ENCODE measurements at regions not wholly inside any gene's neighbourhood (a gene's known extent, or its start where the extent isn't known, plus 50 kb on each side); places are given as distances from the start of the nearest gene placed in this dataset.

- DNase-seq (ENCODE audit: low read depth in 2 of 2, low spot score in 1 of 2) = no peak
These were observed 390.4 kb upstream of the PLXNA2 start for GRCh38 chr1:208634346-208635140.

- DNase-seq (ENCODE audit: low read depth in 2 of 2, low spot score in 1 of 2) = no peak
These were observed 393.0 kb upstream of the PLXNA2 start for GRCh38 chr1:208637181-208637580.

GRCh38 chr1:208639382-208639781, 395.2 kb upstream of the PLXNA2 start:
- no peak for DNase-seq (ENCODE audit: low read depth in 2 of 2, low spot score in 1 of 2)

- DNase-seq (ENCODE audit: low read depth in 2 of 2, low spot score in 1 of 2) = no peak
These were observed 396.1 kb upstream of the PLXNA2 start for GRCh38 chr1:208640295-208640694.

- no peak for DNase-seq (ENCODE audit: low read depth in 2 of 2, low spot score in 1 of 2)
These were observed 397.5 kb upstream of the PLXNA2 start for GRCh38 chr1:208641579-208642280.

- DNase-seq (ENCODE audit: low read depth in 2 of 2, low spot score in 1 of 2) = no peak
These were observed 398.9 kb upstream of the PLXNA2 start for GRCh38 chr1:208643005-208643597.

- no peak for DNase-seq (ENCODE audit: low read depth in 2 of 2, low spot score in 1 of 2)
These were observed 400.4 kb upstream of the PLXNA2 start for GRCh38 chr1:208644401-208645160.

- no peak for DNase-seq (ENCODE audit: low read depth in 2 of 2, low spot score in 1 of 2)
These were observed 402.2 kb upstream of the PLXNA2 start for GRCh38 chr1:208646431-208646830.

GRCh38 chr1:208648146-208648545, 404.0 kb upstream of the PLXNA2 start:
- DNase-seq (ENCODE audit: low read depth in 2 of 2, low spot score in 1 of 2) = no peak

- DNase-seq (ENCODE audit: low read depth in 2 of 2, low spot score in 1 of 2) = no peak
These were observed 408.3 kb upstream of the PLXNA2 start for GRCh38 chr1:208652296-208653160.

- no peak for DNase-seq (ENCODE audit: low read depth in 2 of 2, low spot score in 1 of 2)
These were observed 409.2 kb upstream of the PLXNA2 start for GRCh38 chr1:208653426-208653825.

GRCh38 chr1:208654241-208654640, 410.1 kb upstream of the PLXNA2 start:
- DNase-seq (ENCODE audit: low read depth in 2 of 2, low spot score in 1 of 2) = no peak

- no peak for DNase-seq (ENCODE audit: low read depth in 2 of 2, low spot score in 1 of 2)
These were observed 421.8 kb upstream of the PLXNA2 start for GRCh38 chr1:208665936-208666335.

- DNase-seq (ENCODE audit: low read depth in 2 of 2, low spot score in 1 of 2) = no peak
These were observed 424.8 kb upstream of the PLXNA2 start for GRCh38 chr1:208668991-208669390.

GRCh38 chr1:208670778-208671177, 426.6 kb upstream of the PLXNA2 start:
- DNase-seq (ENCODE audit: low read depth in 2 of 2, low spot score in 1 of 2) = no peak

GRCh38 chr1:208681878-208682663, 437.9 kb upstream of the PLXNA2 start:
- DNase-seq (ENCODE audit: low read depth in 2 of 2, low spot score in 1 of 2) = no peak

GRCh38 chr1:208682664-208683013, 438.5 kb upstream of the PLXNA2 start:
- DNase-seq (ENCODE audit: low read depth in 2 of 2, low spot score in 1 of 2) = no peak

GRCh38 chr1:208683141-208683540, 439.0 kb upstream of the PLXNA2 start:
- no peak for DNase-seq (ENCODE audit: low read depth in 2 of 2, low spot score in 1 of 2)

- DNase-seq (ENCODE audit: low read depth in 2 of 2, low spot score in 1 of 2) = no peak
These were observed 440.0 kb upstream of the PLXNA2 start for GRCh38 chr1:208684192-208684591.

GRCh38 chr1:208686592-208686991, 442.4 kb upstream of the PLXNA2 start:
- DNase-seq (ENCODE audit: low read depth in 2 of 2, low spot score in 1 of 2) = no peak
